NCI-H187 (cell line): ENCODE measurements at regions not wholly inside any gene's neighbourhood (a gene's known extent, or its start where the extent isn't known, plus 50 kb on each side); places are given as distances from the start of the nearest gene placed in this dataset.

Experiments used
- DNase-seq, 2 experiments: peaks; one replicate each; lab custom pipeline; 2025; lab: John Stamatoyannopoulos, UW

GRCh38 chr10:29081231-29081630 lies 207.6 kb upstream of the LYZL1 start:
- DNase-seq: no peak

DNA sequence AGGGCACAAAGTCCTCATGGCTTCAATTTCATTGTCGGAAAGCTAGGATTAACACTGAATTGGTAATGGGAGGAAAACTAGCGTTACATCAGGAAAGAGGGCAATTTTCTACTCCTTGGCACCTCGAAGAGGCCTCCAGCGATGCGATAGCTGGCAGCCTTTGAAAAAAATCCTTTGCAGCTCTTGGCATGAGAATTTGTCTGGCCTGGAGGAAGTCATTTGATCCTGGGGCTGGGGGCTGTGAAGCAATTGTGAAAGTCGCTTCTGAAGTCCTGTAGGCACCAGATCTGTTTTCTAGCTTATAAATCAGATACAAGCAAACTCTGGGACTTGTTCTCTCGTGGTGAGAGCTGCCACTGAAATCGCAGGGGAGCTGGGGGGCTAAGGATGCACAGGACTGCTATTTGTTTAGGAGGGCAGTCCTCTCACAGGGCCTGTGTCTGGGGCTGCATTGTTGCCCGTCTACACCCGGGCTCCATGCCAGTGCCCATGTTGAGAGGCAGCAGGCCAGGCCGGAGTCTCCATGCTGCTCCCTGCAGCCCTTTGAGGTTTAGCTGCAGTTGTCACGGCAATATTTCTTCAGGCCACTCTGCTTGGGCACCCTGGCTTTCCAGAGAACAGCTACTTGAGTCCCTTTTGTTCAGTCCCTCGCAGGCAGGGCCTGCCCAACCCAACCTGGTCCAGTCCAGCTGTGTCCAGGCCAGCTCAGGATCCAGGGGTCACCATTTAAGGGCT lies 206.8 kb upstream of the LYZL1 start:
- no peak for DNase-seq

DNA sequence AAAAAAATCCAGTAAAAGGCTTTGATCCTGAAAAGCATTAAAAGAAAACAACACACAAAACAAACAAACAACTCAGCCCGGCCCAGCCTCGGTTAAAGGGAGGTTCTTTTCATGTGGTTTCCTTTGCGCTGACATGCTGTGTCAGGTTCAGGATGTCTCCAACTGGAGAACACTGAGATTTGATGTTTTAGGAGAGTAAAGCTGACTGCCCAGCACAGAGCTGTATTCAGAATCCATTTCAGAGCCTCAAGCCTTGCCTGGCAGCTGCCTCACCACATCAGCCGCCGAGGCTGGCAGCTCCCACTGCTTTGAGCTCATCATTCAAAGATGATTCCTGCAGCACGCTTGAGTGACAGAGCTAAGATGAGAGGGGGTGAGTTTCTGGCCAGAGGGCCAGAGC lies 205.8 kb upstream of the LYZL1 start:
- DNase-seq: no peak

DNA sequence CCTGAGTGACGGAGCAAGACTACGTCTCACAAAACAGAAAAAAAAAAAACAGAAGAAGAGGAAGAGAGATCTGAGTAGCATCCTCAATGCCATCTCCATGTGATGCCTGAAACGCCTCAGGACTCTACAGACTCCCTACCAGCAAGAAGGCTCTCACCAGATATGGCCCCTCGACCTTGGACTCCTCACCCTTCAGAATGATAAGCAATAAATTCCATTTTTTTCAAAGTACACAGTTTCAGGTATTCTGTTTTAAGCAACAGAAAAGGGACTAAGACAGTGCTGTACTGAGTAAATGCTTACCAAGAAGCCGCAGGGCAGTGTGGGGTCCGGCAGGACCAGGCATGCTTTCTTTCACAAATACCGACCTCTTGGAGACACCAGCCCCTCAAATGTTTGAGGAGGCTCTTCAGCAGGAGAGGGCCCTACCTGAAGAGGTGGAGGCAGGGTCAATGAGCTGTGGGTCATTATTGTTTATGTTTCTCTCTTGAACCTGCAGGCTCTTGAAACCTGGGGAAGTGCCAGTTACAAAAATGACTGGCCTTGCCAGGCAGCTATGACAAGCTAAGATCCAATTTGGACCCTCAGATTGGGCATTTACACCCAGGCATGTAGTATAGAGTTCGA lies 204.1 kb upstream of the LYZL1 start:
- no peak for DNase-seq

- DNase-seq: no peak
Measured at GRCh38 chr10:29089091-29089490, 199.8 kb upstream of the LYZL1 start.

- DNase-seq: no peak
Measured at GRCh38 chr10:29096303-29096824, 192.5 kb upstream of the LYZL1 start.

- DNase-seq: no peak
Measured at GRCh38 chr10:29098423-29098822, 190.4 kb upstream of the LYZL1 start.

DNA sequence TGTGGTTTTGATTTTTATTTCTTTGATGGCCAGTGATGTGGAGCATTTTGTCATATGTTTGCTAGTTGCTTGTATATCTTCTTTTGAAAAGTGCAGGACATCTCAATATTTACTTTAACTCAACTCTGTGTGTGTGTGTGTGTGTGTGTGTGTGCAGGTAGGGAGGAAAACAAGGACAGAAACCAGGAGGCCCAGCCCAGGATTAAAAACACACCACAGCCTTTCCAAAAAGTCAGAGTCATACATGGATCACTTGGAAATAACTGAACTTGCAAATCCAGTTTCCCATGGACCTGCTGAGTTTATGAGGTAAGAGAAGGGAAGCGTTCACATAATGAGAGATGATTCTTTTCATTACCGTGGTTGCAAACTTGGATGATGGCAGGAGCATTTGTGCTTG lies 189.9 kb upstream of the LYZL1 start:
- no peak for DNase-seq

GRCh38 chr10:29099415-29099814 lies 189.5 kb upstream of the LYZL1 start:
- DNase-seq: no peak

GRCh38 chr10:29100505-29100904 lies 188.4 kb upstream of the LYZL1 start:
- no peak for DNase-seq

- no peak for DNase-seq
Measured at GRCh38 chr10:29102233-29102632, 186.6 kb upstream of the LYZL1 start.

GRCh38 chr10:29102636-29103035 lies 186.2 kb upstream of the LYZL1 start:
- no peak for DNase-seq

DNA sequence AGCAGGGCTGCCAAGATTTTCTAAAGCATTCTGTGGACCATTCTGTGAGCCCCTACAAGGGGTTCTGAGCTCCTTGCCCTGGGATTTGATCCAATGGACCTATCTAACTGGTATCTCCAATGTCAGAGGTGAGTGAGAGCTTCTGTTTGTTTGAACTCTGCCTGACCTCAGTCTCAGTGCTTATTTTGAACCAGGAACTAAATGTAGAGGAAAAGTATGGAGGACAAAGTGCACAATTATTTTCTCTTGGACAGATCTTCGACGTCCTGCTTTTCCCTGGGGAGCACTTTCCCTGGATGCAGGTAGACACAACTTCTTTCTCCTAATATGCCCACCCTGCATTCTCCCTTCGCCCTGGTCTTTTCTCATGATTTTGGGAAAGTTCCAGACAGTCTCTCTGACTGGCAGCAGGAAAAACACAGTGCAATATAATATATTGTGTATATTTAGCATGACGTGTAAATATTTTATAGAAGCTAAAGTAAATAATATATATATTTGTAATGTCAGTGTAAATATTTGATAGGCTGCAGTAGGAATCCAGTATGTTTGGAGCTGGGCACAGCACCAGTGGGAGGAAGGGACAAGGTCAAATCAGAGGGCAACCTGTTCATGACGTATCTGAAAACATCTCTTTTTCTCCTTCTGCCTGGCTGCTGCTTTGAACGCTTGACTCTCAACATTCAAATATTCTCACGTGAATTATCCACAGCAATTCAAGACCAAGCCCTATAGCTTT lies 184.0 kb upstream of the LYZL1 start:
- DNase-seq: no peak

DNA sequence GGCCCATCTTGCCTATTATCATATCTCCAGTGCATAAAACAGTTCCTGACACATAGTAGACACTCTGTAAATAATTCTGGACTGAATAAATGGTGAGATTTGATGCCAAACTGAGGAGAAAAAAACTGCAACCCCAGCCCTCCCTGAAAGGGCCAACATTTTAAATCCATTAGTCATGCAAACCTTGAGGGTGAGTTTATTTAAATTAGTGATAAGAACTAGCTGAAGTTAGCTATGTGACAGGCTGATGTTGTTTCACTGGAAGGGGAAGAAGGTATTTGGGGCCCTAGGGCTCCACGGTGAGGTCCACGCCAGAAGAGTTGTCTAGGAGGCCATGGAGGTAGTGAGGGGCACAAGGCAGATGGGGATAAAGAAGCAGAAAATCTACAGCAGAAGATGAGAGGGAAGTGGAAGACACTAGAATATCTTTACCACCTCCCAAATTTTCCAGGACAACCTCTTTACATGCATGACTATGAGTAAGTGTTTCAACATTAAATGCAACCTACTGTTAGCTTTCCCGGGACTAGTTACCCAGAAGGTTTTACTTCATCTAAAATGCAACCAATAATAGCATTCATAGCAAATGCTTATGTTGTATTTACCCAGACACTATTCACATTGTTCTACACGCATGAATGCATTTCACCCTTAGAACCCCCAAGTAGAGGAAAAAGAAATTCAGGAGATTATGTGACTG lies 183.2 kb upstream of the LYZL1 start:
- no peak for DNase-seq

DNA sequence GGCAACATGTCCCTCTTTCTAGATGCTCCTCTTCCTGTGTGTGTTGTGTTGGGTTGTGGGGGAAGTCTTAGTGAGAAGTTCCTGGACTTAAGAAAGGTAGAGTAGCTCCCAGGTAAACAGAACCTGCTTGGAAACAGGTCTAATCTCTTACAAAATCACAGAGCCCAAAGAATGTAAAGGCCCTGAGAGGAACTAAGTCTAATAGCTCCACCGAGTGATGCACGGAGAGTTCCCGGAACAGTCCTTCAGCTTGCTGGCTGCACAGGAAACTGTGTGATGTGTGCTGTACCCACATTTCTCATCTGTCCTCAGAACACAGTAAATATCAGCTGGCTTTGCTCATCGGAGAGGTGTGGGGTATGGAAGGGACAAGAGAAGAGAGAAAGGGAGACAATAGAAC lies 182.6 kb upstream of the LYZL1 start:
- DNase-seq: no peak

- DNase-seq: no peak
Measured at GRCh38 chr10:29107866-29108498, 180.9 kb upstream of the LYZL1 start.

DNA sequence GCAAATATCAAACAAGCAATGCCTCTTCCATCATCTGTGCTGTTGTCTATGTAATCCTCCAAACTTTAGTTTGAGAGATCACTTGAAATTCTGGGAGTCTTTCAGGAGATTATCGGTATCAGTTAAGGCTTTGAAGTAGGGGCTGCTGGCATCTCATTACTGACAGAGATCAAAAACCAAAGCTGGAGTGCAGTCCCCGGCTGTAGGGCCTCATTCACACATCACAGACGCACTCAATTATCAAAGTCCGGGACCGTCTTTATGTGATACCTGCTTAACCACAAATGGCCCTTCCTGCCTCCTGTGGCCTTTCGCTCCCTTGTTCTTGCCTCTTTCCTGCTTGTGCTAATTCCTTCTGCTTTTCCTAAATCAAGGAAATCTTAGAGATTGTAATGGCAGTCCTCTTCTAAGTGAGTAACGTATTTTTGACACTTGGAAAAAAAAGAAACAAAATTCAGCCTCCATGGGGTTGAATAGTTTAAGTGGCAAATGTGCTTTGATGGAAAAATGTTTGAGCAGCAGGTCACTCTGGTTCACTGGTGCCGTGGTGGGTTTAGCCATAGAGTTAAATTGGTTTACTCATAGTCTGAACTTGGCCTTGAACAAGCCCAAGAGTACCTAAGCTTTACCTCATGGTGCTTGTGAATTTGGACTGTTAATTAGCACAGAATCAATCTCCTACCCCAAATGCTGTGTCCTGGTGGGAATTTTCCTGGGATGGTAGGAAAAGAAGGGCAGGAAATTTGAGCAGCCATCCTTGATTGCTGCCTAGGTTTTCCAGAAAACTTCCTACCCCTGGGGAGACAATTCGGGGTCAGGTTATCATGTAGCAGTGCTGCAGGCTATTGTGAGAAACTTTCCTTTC lies 178.9 kb upstream of the LYZL1 start:
- no peak for DNase-seq

DNA sequence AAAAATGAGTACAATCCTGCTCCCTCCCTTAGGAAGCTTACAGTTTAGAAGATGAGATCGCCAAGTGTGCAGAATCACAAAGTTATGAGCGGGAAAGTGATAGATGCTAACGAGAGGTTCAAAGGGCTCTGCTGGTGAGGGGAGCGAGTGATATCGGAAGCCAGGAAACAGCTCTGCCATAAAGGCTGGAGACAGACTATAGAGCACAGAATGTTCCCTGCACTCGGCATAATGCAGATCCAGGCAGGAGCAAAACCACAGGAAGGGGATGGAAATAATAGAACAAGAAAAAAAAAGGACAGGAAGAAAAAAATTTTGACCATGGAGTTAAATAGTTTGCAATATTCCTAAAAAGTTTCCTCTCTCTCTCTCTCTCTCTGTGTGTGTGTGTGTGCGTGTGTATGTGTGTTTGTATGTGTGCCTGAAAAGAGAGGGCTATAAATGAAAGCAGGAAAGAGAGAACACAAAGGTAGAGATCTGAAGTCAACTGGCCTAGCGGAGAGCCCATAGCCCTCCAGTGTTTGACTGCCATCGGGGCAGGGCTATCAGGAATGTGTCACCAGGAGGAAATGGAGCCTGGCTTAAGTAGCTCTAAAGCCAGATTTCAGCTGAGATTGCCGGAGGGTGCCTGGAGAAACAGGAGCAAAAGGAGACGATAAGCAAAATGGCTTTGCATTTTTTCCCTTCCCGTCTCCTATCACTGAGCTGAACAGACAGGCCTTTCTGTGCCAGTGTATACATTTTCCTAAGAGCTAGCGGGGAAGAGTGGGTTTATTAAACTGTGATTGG lies 175.8 kb upstream of the LYZL1 start:
- DNase-seq: no peak

GRCh38 chr10:29113616-29113945 lies 175.3 kb upstream of the LYZL1 start:
- DNase-seq: no peak

DNA sequence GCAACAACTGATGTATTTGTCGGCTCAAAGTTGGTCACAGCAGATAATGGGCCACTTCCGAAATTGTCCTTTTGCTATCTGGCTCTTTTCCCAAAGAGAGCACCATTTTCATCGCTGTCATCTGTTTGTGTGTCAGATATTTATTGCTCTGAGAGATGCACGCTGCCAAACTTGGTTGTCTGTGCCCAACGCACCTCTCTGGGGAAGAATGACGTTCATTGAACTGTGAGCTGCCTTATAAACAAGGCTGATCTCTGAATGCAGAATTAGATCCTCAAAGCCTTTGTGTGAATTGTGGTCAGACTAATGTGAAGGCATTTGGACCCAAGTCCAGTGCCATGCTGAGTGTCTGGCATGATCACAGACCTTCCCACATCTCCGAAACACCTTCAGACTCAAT lies 174.7 kb upstream of the LYZL1 start:
- DNase-seq: no peak
